ENCODE measurements at regions not wholly inside any gene's neighbourhood (a gene's known extent, or its start where the extent isn't known, plus 50 kb on each side); places are given as distances from the start of the nearest gene placed in this dataset.

GRCh38 chr2:122168799-122169198 lies 413.3 kb downstream of the TSN start:
- TF ChIP-seq CTCF (IDR thresholded peaks at IDR 0.05; ENCODE audit: low read depth, low read length) = no peak
- TF ChIP-seq EZH2phosphoT487 (IDR thresholded peaks at IDR 0.05; ENCODE audit: low read depth) = no peak

Measured in OCI-LY3 (cell line).